ENCODE measurements at regions not wholly inside any gene's neighbourhood (a gene's known extent, or its start where the extent isn't known, plus 50 kb on each side); places are given as distances from the start of the nearest gene placed in this dataset.

DNA sequence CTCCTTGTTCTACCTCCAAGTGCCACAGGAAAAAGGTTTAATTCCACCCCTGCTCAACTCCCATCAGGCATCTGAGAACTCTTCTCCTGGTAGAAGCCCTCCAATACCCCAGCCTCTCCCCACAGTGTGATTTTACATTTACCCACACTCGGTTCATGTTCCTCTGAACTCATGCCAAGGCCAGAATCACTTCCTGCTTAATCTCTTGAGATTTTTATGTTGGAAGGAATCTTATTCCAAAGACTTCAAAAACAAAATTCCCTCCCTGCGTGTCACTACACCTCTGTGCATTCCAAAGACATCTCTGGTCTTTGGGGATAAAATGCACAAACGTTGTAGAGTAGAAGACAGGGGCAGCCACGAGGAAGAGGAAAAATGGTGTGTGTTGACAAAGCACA lies 186.8 kb downstream of the ACTL7B start:
- no peaks in the 10 kb centered on the region for H3K36me3 ChIP-seq (ENCODE audit: insufficient read depth)
- H3K9me3 Mint-ChIP-seq, result peaks cover 2% of the 10 kb centered on the region; the same call in 2 of the 3 replicates
- no peak overlapping the region for H2AFZ ChIP-seq
- TF ChIP-seq ZNF331 (CRISPR knock-in tag; IDR thresholded peaks at IDR 0.05; ENCODE audit: low read depth), result no peak
- no peak for TF ChIP-seq NANOG (IDR thresholded peaks at IDR 0.05; ENCODE audit: borderline replicate concordance)
- no peak for TF ChIP-seq CREB1 (CRISPR knock-in tag; IDR thresholded peaks at IDR 0.05; ENCODE audit: low read depth)
- no peak for TF ChIP-seq POLR2AphosphoS5 (IDR thresholded peaks at IDR 0.05; ENCODE audit: low read depth)
- TF ChIP-seq CTCF (conservative IDR thresholded peaks at IDR 0.05; ENCODE audit: low read depth in 2 of 2), result no peak
- TF ChIP-seq JUNB (IDR thresholded peaks at IDR 0.05; ENCODE audit: unreplicated experiment), result no peak
- TF ChIP-seq EZH2 (IDR thresholded peaks at IDR 0.05; ENCODE audit: low read depth, unreplicated experiment), result no peak
- no peak for TF ChIP-seq REST (IDR thresholded peaks at IDR 0.05; ENCODE audit: unreplicated experiment)
- no peak for TF ChIP-seq EZH2phosphoT487 (IDR thresholded peaks at IDR 0.05; ENCODE audit: unreplicated experiment)
- H3K4me1 ChIP-seq (ENCODE audit: insufficient read depth), result no peaks in the 10 kb centered on the region
- no peaks in the 10 kb centered on the region for H3K36me3 Mint-ChIP-seq (ENCODE audit: low read depth)
- no peak overlapping the region for H3K4me3 Mint-ChIP-seq
- peaks cover 7% of the 10 kb centered on the region; the same call in 1 of the 2 replicates for H3K9me2 ChIP-seq (ENCODE audit: insufficient read depth)
- H3K27ac Mint-ChIP-seq, result no peak overlapping the region
- H3K4me1 Mint-ChIP-seq, result peaks cover 8% of the 10 kb centered on the region
- H3K4me3 ChIP-seq, result no peak overlapping the region
- H3F3A ChIP-seq (replicated peaks; ENCODE audit: low read depth), result no peaks in the 10 kb centered on the region
- no peak overlapping the region for H3K4me2 ChIP-seq
- H4K20me1 ChIP-seq (replicated peaks; ENCODE audit: insufficient read depth), result no peaks in the 10 kb centered on the region
- H3K27me3 Mint-ChIP-seq (ENCODE audit: insufficient read depth, low read depth, poor library complexity), result no peaks in the 10 kb centered on the region
- no peak overlapping the region for H3K27ac ChIP-seq (ENCODE audit: low read depth)
- H3K27me3 ChIP-seq (ENCODE audit: insufficient read depth), result no peaks in the 10 kb centered on the region
- ATAC-seq, result no peak
- H3K79me2 ChIP-seq (replicated peaks; ENCODE audit: insufficient read depth), result no peaks in the 10 kb centered on the region
- no peak for DNase-seq (ENCODE audit: low spot score)

DNA sequence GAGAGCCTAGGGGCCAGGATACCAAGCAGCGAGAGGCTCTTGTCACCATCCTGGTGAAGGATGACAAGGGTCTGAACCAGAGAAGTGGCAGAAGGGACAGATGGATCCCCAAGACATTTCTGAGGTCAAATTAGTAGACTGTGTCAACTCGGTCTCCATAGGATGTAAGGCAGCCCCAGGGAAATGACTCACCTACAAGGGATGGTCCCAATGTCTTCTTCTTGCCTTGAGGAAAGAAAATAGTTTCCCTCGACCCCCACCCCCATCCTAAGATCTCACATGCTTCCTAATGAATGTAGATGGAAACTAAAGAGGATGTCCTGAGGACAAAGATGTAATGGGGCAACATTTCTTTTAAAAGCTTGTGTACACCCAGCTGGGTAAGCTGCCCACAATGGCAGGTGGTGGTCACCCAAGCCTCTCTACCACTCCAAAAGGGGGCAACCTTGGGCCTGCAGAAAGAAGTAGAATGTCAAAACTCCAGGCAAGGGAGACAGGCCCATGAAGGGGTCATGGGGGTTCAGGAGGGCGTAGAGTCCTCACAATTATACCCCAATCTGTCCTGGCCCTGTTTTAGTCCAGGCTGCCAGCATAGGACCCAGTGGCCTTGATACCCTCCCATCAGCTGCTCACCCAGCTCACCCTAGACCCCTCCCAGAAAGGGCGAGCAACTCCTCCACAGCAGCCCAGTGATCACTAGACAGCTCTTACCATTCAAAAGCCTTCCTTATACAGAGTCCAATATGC lies 187.4 kb downstream of the ACTL7B start:
- no peak overlapping the region for H3K4me2 ChIP-seq
- Mint-ChIP-seq H3K27ac (no peak overlapping the region), H3K4me3 (no peak overlapping the region), H3K36me3 (ENCODE audit: low read depth) (no peaks in the 10 kb centered on the region), H3K4me1 (peaks cover 13% of the 10 kb centered on the region), H3K27me3 (ENCODE audit: insufficient read depth, low read depth, poor library complexity) (peaks cover 2% of the 10 kb centered on the region), H3K9me3 (peaks cover 2% of the 10 kb centered on the region; the same call in 2 of the 3 replicates)
- no peak overlapping the region for H3K4me3 ChIP-seq
- no peaks in the 10 kb centered on the region for H3K79me2 ChIP-seq (replicated peaks; ENCODE audit: insufficient read depth)
- DNase-seq (ENCODE audit: low spot score) (no peak), ATAC-seq (no peak)
- no peaks in the 10 kb centered on the region for H3K36me3 ChIP-seq (ENCODE audit: insufficient read depth)
- H3K27ac ChIP-seq (ENCODE audit: low read depth), result no peak overlapping the region
- H3K4me1 ChIP-seq (ENCODE audit: insufficient read depth), result no peaks in the 10 kb centered on the region; the same call in 1 of the 2 replicates
- H3F3A ChIP-seq (replicated peaks; ENCODE audit: low read depth), result no peaks in the 10 kb centered on the region
- H2AFZ ChIP-seq, result no peak overlapping the region
- no peaks in the 10 kb centered on the region for H4K20me1 ChIP-seq (replicated peaks; ENCODE audit: insufficient read depth)
- H3K9me2 ChIP-seq (ENCODE audit: insufficient read depth), result peaks cover 7% of the 10 kb centered on the region; the same call in 1 of the 2 replicates
- H3K27me3 ChIP-seq (ENCODE audit: insufficient read depth), result no peaks in the 10 kb centered on the region
- TF ChIP-seq EZH2phosphoT487 (IDR thresholded peaks at IDR 0.05; ENCODE audit: unreplicated experiment) (no peak), CREB1 (CRISPR knock-in tag; IDR thresholded peaks at IDR 0.05; ENCODE audit: low read depth) (no peak), REST (IDR thresholded peaks at IDR 0.05; ENCODE audit: unreplicated experiment) (no peak)

Measured in GM23338 (cell line).